DOHH2 (cell line): ENCODE measurements at regions not wholly inside any gene's neighbourhood (a gene's known extent, or its start where the extent isn't known, plus 50 kb on each side); places are given as distances from the start of the nearest gene placed in this dataset.

ENCODE experiments used
- CTCF ChIP-seq: fragments of 200-600 bp; sonication (generic); IDR thresholded peaks from one replicate; pipeline ENCODE4 v1.5.1; 2014; ENCODE audit warnings: antibody characterized with exemption, mild to moderate bottlenecking, low read depth, low read length; ENCODE audit not compliant: poor library complexity, severe bottlenecking
- EZH2phosphoT487 ChIP-seq: fragments of 200-600 bp; sonication (generic); IDR thresholded peaks from 2 replicates; pipeline ENCODE4 v1.6.1; 2017; ENCODE audit warnings: borderline replicate concordance, mild to moderate bottlenecking, antibody characterized with exemption, low read length, moderate library complexity, mixed read lengths

- TF ChIP-seq CTCF (no peak), EZH2phosphoT487 (no peak)
Observed at GRCh38 chr4:139606103-139606502, 50.1 kb upstream of the SETD7 start.
